ENCODE measurements at regions not wholly inside any gene's neighbourhood (a gene's known extent, or its start where the extent isn't known, plus 50 kb on each side); places are given as distances from the start of the nearest gene placed in this dataset.

- TF ChIP-seq CTCF (IDR thresholded peaks at IDR 0.05; ENCODE audit: low read depth, low read length): no peak
- in situ Hi-C loops (cut with HindIII; ENCODE audit: low sequenced_read_pairs): no loop called here
- H3K4me3 ChIP-seq (ENCODE audit: low read depth, low read length): no peak overlapping the region
- DNase-seq (ENCODE audit: low read depth, low spot score): no peak
Measured at GRCh38 chr5:88984040-88984439, 101.1 kb upstream of the MEF2C start.

- TF ChIP-seq CTCF (IDR thresholded peaks at IDR 0.05; ENCODE audit: low read depth, low read length): no peak
- no peak for DNase-seq (ENCODE audit: low read depth, low spot score)
- no peak overlapping the region for H3K4me3 ChIP-seq (ENCODE audit: low read depth, low read length)
- in situ Hi-C loops (cut with HindIII; ENCODE audit: low sequenced_read_pairs): no loop called here
Measured at GRCh38 chr5:88979726-88980125, 96.7 kb upstream of the MEF2C start.

- in situ Hi-C loops (cut with HindIII; ENCODE audit: low sequenced_read_pairs): no loop called here
- no peak overlapping the region for H3K4me3 ChIP-seq (ENCODE audit: low read depth, low read length)
- no peak for TF ChIP-seq CTCF (IDR thresholded peaks at IDR 0.05; ENCODE audit: low read depth, low read length)
- DNase-seq (ENCODE audit: low read depth, low spot score): peak; percentile 78
Measured at GRCh38 chr5:88979244-88979643, 96.3 kb upstream of the MEF2C start.

GRCh38 chr5:88976914-88977313 lies 93.9 kb upstream of the MEF2C start:
- TF ChIP-seq CTCF (IDR thresholded peaks at IDR 0.05; ENCODE audit: low read depth, low read length): no peak
- DNase-seq (ENCODE audit: low read depth, low spot score): no peak
- in situ Hi-C loops (cut with HindIII; ENCODE audit: low sequenced_read_pairs): no loop called here
- H3K4me3 ChIP-seq (ENCODE audit: low read depth, low read length): no peak overlapping the region

GRCh38 chr5:88967633-88968585 lies 84.9 kb upstream of the MEF2C start:
- H3K4me3 ChIP-seq (ENCODE audit: low read depth, low read length): no peak overlapping the region
- in situ Hi-C loops (cut with HindIII; ENCODE audit: low sequenced_read_pairs): no loop called here
- no peak for TF ChIP-seq CTCF (IDR thresholded peaks at IDR 0.05; ENCODE audit: low read depth, low read length)
- no peak for DNase-seq (ENCODE audit: low read depth, low spot score)

GRCh38 chr5:88964831-88965230 lies 81.8 kb upstream of the MEF2C start:
- in situ Hi-C loops (cut with HindIII; ENCODE audit: low sequenced_read_pairs): no loop called here
- no peak overlapping the region for H3K4me3 ChIP-seq (ENCODE audit: low read depth, low read length)
- no peak for DNase-seq (ENCODE audit: low read depth, low spot score)
- TF ChIP-seq CTCF (IDR thresholded peaks at IDR 0.05; ENCODE audit: low read depth, low read length): no peak
